ENCODE measurements at regions not wholly inside any gene's neighbourhood (a gene's known extent, or its start where the extent isn't known, plus 50 kb on each side); places are given as distances from the start of the nearest gene placed in this dataset.

DNA sequence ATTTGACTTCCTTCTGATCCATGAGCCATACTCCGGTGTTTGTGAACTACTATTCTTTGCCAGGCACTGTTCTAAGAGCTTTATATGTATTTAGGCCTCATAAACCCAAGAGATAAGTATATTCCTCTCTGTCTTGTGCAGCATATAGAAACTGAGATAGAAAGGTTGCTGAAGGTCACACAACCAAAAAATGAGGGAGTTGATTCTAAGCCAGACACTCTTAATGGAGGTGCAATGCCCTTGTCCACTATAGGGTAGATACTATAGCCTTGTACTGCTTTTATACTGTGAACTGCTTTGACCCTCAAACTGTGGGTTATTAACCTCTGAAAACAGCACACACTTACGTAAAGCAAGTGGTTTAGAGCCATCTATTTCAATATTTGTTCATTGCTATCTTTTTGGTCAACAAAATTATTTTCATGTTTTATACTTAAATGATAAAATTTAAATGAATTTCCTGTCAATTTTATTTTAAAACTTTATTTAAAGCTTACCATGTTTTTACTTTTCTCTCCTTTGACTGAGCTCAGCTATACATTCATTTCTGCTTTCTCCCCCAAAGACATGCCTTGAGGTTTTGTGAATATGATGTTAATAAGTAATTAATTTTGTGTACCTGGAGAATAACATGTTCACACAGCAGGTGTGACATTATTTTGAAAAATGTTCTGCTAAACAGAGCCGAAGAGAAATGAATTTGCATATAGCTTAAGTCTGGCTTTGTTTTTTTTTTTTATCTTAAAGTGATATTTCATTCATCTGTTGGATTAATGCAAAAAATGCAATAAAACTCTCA is 687.3 kb downstream of the DNAJB9 start:
- TF ChIP-seq POLR2A (IDR thresholded peaks at IDR 0.05; ENCODE audit: low read depth, low read length) (no peak), POLR2AphosphoS5 (IDR thresholded peaks at IDR 0.05; ENCODE audit: low read depth, low read length) (no peak)

All from GM12891 (cell line).